HG03175 (cell line): ENCODE measurements at regions not wholly inside any gene's neighbourhood (a gene's known extent, or its start where the extent isn't known, plus 50 kb on each side); places are given as distances from the start of the nearest gene placed in this dataset.

Source experiments
- ATAC-seq: cut with Tn5 transposase; IDR thresholded peaks from one replicate; pipeline ENCODE4 v1.9.1; 2021; ENCODE audit warnings: mild to moderate bottlenecking, moderate library complexity; ENCODE audit not compliant: unreplicated experiment

- no peak for ATAC-seq
Measured at GRCh38 chr4:135605076-135605475, 1403.5 kb upstream of the PABPC4L start.

GRCh38 chr4:135604531-135604930 lies 1402.9 kb upstream of the PABPC4L start:
- no peak for ATAC-seq

GRCh38 chr4:135601351-135601750 lies 1399.8 kb upstream of the PABPC4L start:
- no peak for ATAC-seq

- no peak for ATAC-seq
Measured at GRCh38 chr4:135598151-135598550, 1396.6 kb upstream of the PABPC4L start.

GRCh38 chr4:135594521-135594920 lies 1392.9 kb upstream of the PABPC4L start:
- no peak for ATAC-seq

- ATAC-seq, result no peak
Measured at GRCh38 chr4:135575041-135575440, 1373.5 kb upstream of the PABPC4L start.

- no peak for ATAC-seq
Measured at GRCh38 chr4:135573251-135573650, 1371.7 kb upstream of the PABPC4L start.

- no peak for ATAC-seq
Measured at GRCh38 chr4:135564090-135564489, 1362.5 kb upstream of the PABPC4L start.

GRCh38 chr4:135553213-135553612 lies 1351.6 kb upstream of the PABPC4L start:
- no peak for ATAC-seq

GRCh38 chr4:135552131-135552530 lies 1350.5 kb upstream of the PABPC4L start:
- no peak for ATAC-seq

- ATAC-seq, result no peak
Measured at GRCh38 chr4:135548711-135549110, 1347.1 kb upstream of the PABPC4L start.

GRCh38 chr4:135545616-135546317 lies 1344.2 kb upstream of the PABPC4L start:
- no peak for ATAC-seq

- ATAC-seq, result no peak
Measured at GRCh38 chr4:135538698-135539097, 1337.1 kb upstream of the PABPC4L start.

- ATAC-seq, result no peak
Measured at GRCh38 chr4:135533053-135533452, 1331.5 kb upstream of the PABPC4L start.

- no peak for ATAC-seq
Measured at GRCh38 chr4:135532132-135532531, 1330.5 kb upstream of the PABPC4L start.

GRCh38 chr4:135515295-135515694 lies 1313.7 kb upstream of the PABPC4L start:
- no peak for ATAC-seq

GRCh38 chr4:135510582-135510981 lies 1309.0 kb upstream of the PABPC4L start:
- no peak for ATAC-seq

GRCh38 chr4:135508006-135508714 lies 1306.6 kb upstream of the PABPC4L start:
- no peak for ATAC-seq

- ATAC-seq, result no peak
Measured at GRCh38 chr4:135497563-135498152, 1296.1 kb upstream of the PABPC4L start.

GRCh38 chr4:135492439-135492838 lies 1290.8 kb upstream of the PABPC4L start:
- ATAC-seq, result no peak

- ATAC-seq, result no peak
Measured at GRCh38 chr4:135485371-135485770, 1283.8 kb upstream of the PABPC4L start.

GRCh38 chr4:135476272-135476671 lies 1274.7 kb upstream of the PABPC4L start:
- no peak for ATAC-seq
